Neural cell (in vitro differentiated cells): ENCODE measurements at regions not wholly inside any gene's neighbourhood (a gene's known extent, or its start where the extent isn't known, plus 50 kb on each side); places are given as distances from the start of the nearest gene placed in this dataset.

Experiments used
- H2AFZ ChIP-seq: fragments of 200-600, 300-800 bp; sonication (generic), shearing (Covaris generic); 2 replicates; pipeline ENCODE4 v1.6.0; 2014; ENCODE audit warnings: low read depth, mild to moderate bottlenecking, antibody characterized with exemption, low read length, moderate library complexity
- H3F3A ChIP-seq: fragments of 200-600 bp; shearing (Covaris generic); 2 replicates; pipeline ENCODE4 v1.6.1; 2016; ENCODE audit warnings: mild to moderate bottlenecking, moderate library complexity, mixed read lengths, antibody characterized with exemption, low read length; ENCODE audit not compliant: insufficient read depth, poor library complexity, severe bottlenecking
- H3K27ac ChIP-seq: fragments of 200-600, 300-800 bp; sonication (generic), shearing (Covaris generic); 2 replicates; pipeline ENCODE4 v1.5.1; 2014; ENCODE audit warnings: mild to moderate bottlenecking, low read length, moderate library complexity
- H3K27me3 ChIP-seq: fragments of 300-800, 200-600 bp; sonication (generic), shearing (Covaris generic); 2 replicates; pipeline ENCODE4 v1.6.0; 2014; ENCODE audit warnings: mild to moderate bottlenecking, low read depth, low read length, moderate library complexity; ENCODE audit not compliant: insufficient read depth
- H3K36me3 ChIP-seq: fragments of 300-800, 200-600 bp; sonication (generic), shearing (Covaris generic); 2 replicates; pipeline ENCODE4 v1.5.1; 2014; ENCODE audit warnings: mild to moderate bottlenecking, antibody characterized with exemption, low read length, moderate library complexity; ENCODE audit not compliant: insufficient read depth
- H3K4me2 ChIP-seq: fragments of 300-800, 200-600 bp; sonication (generic), shearing (Covaris generic); 2 replicates; pipeline ENCODE4 v1.6.0; 2014; ENCODE audit warnings: mild to moderate bottlenecking, low read length
- H3K4me3 ChIP-seq: fragments of 300-800, 200-600 bp; sonication (generic), shearing (Covaris generic); 2 replicates; pipeline ENCODE4 v1.5.1; 2014; ENCODE audit warnings: mild to moderate bottlenecking, low read length, moderate library complexity
- H3K79me2 ChIP-seq: fragments of 200-600 bp; shearing (Covaris generic); replicated peaks from 2 replicates; pipeline ENCODE4 v1.6.0; 2014; ENCODE audit warnings: mild to moderate bottlenecking, low read length, moderate library complexity; ENCODE audit not compliant: insufficient read depth
- H3K9ac ChIP-seq: fragments of 300-800, 200-600 bp; sonication (generic), shearing (Covaris generic); 2 replicates; pipeline ENCODE4 v1.6.1; 2016; ENCODE audit warnings: mild to moderate bottlenecking, low read length, mixed read lengths
- H3K9me2 ChIP-seq: fragments of 200-600 bp; shearing (Covaris generic); 2 replicates; pipeline ENCODE4 v1.6.1; 2016; ENCODE audit warnings: mild to moderate bottlenecking, low read length, mixed read lengths; ENCODE audit not compliant: insufficient read depth
- H3K9me3 ChIP-seq: fragments of 200-600, 300-800 bp; sonication (generic), shearing (Covaris generic); 2 replicates; pipeline ENCODE4 v1.6.1; 2016; ENCODE audit warnings: mild to moderate bottlenecking, mixed run types, low read length, moderate library complexity, mixed read lengths
- H4K20me1 ChIP-seq: fragments of 200-600 bp; shearing (Covaris generic); 2 replicates; pipeline ENCODE4 v1.6.1; 2016; ENCODE audit warnings: mild to moderate bottlenecking, mixed run types; ENCODE audit not compliant: insufficient read depth
- EP300 ChIP-seq: fragments of 450-650 bp; conservative IDR thresholded peaks from 2 replicates; pipeline ENCODE4 v1.6.1; 2014; ENCODE audit warnings: antibody characterized with exemption, mild to moderate bottlenecking, moderate library complexity; ENCODE audit not compliant: poor library complexity, severe bottlenecking
- EZH2 ChIP-seq: fragments of 200-600, 300-800 bp; shearing (Covaris generic), sonication (generic); IDR thresholded peaks from 2 replicates; pipeline ENCODE4 v1.6.1; 2014; ENCODE audit warnings: antibody characterized with exemption, low read length, borderline replicate concordance, mild to moderate bottlenecking; ENCODE audit not compliant: insufficient read depth, poor library complexity, severe bottlenecking
- MXI1 ChIP-seq: fragments of 450-650 bp; conservative IDR thresholded peaks from 2 replicates; pipeline ENCODE4 v1.6.1; 2014; ENCODE audit warnings: antibody characterized with exemption, mild to moderate bottlenecking; ENCODE audit not compliant: poor library complexity, severe bottlenecking
- POLR2AphosphoS5 ChIP-seq: IDR thresholded peaks from 2 replicates; pipeline ENCODE4 v1.6.1; 2012
- RAD21 ChIP-seq: fragments of 450-650 bp; conservative IDR thresholded peaks from 2 replicates; pipeline ENCODE4 v1.6.1; 2014; ENCODE audit warnings: antibody characterized with exemption, mild to moderate bottlenecking, moderate library complexity
- REST ChIP-seq: IDR thresholded peaks from 2 replicates; pipeline ENCODE4 v1.6.1; 2012; ENCODE audit warnings: borderline replicate concordance
- SMC3 ChIP-seq: fragments of 450-650 bp; conservative IDR thresholded peaks from 2 replicates; pipeline ENCODE4 v1.6.1; 2014; ENCODE audit warnings: antibody characterized with exemption, mild to moderate bottlenecking, moderate library complexity; ENCODE audit not compliant: poor library complexity
- TAF1 ChIP-seq: IDR thresholded peaks from 2 replicates; pipeline ENCODE4 v1.6.1; 2012; ENCODE audit warnings: low read depth
- TF ChIP-seq, protein P1 (sequence below): fragments of 450-650 bp; IDR thresholded peaks from 2 replicates; pipeline ENCODE4 v1.5.1; 2014; ENCODE audit warnings: antibody characterized with exemption, mild to moderate bottlenecking, moderate library complexity; ENCODE audit not compliant: poor library complexity, severe bottlenecking

- H3K4me3 ChIP-seq = no peak overlapping the region
- no peaks in the 10 kb centered on the region for H3K9me2 ChIP-seq
- no peaks in the 10 kb centered on the region for H3F3A ChIP-seq
- no peaks in the 10 kb centered on the region for H3K36me3 ChIP-seq
- H3K27ac ChIP-seq = no peak overlapping the region
- H3K79me2 ChIP-seq = no peaks in the 10 kb centered on the region
- H3K9me3 ChIP-seq = no peaks in the 10 kb centered on the region
- no peak overlapping the region for H2AFZ ChIP-seq
- no peaks in the 10 kb centered on the region for H4K20me1 ChIP-seq
- no peak for TF ChIP-seq POLR2AphosphoS5
- TF ChIP-seq SMC3 = no peak
- TF ChIP-seq MXI1 = no peak
- TF ChIP-seq RAD21 = no peak
- TF ChIP-seq EP300 = no peak
- no peak for TF ChIP-seq REST
- no peak for TF ChIP-seq EZH2
- TF ChIP-seq TAF1 = no peak
- TF ChIP-seq, protein P1, sequence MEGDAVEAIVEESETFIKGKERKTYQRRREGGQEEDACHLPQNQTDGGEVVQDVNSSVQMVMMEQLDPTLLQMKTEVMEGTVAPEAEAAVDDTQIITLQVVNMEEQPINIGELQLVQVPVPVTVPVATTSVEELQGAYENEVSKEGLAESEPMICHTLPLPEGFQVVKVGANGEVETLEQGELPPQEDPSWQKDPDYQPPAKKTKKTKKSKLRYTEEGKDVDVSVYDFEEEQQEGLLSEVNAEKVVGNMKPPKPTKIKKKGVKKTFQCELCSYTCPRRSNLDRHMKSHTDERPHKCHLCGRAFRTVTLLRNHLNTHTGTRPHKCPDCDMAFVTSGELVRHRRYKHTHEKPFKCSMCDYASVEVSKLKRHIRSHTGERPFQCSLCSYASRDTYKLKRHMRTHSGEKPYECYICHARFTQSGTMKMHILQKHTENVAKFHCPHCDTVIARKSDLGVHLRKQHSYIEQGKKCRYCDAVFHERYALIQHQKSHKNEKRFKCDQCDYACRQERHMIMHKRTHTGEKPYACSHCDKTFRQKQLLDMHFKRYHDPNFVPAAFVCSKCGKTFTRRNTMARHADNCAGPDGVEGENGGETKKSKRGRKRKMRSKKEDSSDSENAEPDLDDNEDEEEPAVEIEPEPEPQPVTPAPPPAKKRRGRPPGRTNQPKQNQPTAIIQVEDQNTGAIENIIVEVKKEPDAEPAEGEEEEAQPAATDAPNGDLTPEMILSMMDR = no peak
- H3K27me3 ChIP-seq = no peaks in the 10 kb centered on the region
- H3K9ac ChIP-seq = no peak overlapping the region
- no peak overlapping the region for H3K4me2 ChIP-seq
These were observed 318.5 kb downstream of the KCNC2 start for GRCh38 chr12:74891083-74891668.

- H3K9me2 ChIP-seq = no peaks in the 10 kb centered on the region
- no peaks in the 10 kb centered on the region for H3K79me2 ChIP-seq
- no peaks in the 10 kb centered on the region for H3K36me3 ChIP-seq
- no peaks in the 10 kb centered on the region for H3F3A ChIP-seq
- H3K4me2 ChIP-seq = no peak overlapping the region
- H2AFZ ChIP-seq = no peak overlapping the region
- no peak overlapping the region for H3K4me3 ChIP-seq
- H4K20me1 ChIP-seq = no peaks in the 10 kb centered on the region
- no peak overlapping the region for H3K27ac ChIP-seq
- H3K27me3 ChIP-seq = no peaks in the 10 kb centered on the region
- H3K9me3 ChIP-seq = no peaks in the 10 kb centered on the region
- TF ChIP-seq TAF1 = no peak
- TF ChIP-seq MXI1 = no peak
- no peak for TF ChIP-seq EZH2
- no peak for TF ChIP-seq SMC3
- TF ChIP-seq, protein P1 = no peak
- TF ChIP-seq REST = no peak
- no peak for TF ChIP-seq RAD21
- no peak for TF ChIP-seq POLR2AphosphoS5
- TF ChIP-seq EP300 = no peak
- H3K9ac ChIP-seq = no peak overlapping the region
These were observed 317.5 kb downstream of the KCNC2 start for GRCh38 chr12:74892057-74892633.
